CD14-positive monocyte (primary cell): ENCODE measurements at regions not wholly inside any gene's neighbourhood (a gene's known extent, or its start where the extent isn't known, plus 50 kb on each side); places are given as distances from the start of the nearest gene placed in this dataset.
"Not testable (repeated sequence)": the region's sequence is repeated elsewhere in the genome, so short reads cannot be mapped to it uniquely, and the experiment has no call there.

Source experiments
- DNase-seq, 3 donors: peaks; one replicate each; pipeline ENCODE4 v3.0.0-alpha.2; 2011 to 2022
- H2AFZ ChIP-seq: 2 replicates; pipeline ENCODE4 v1.6.0; 2012; ENCODE audit warnings: mild to moderate bottlenecking, low read depth, low read length, inconsistent platforms; ENCODE audit not compliant: insufficient read depth, poor library complexity, severe bottlenecking
- H3K27ac ChIP-seq, 2 donors: 1 replicate in 1 of 2; 2 replicates in 1 of 2; pipeline ENCODE4 v1.5.1; 2012 to 2013; ENCODE audit warnings: low read length in 2 of 2, control low read depth in 1 of 2, inconsistent platforms in 1 of 2, low read depth in 1 of 2, mild to moderate bottlenecking in 1 of 2
- H3K27me3 ChIP-seq, 2 donors: one replicate each; pipeline versions ENCODE4 v1.6.0 to v1.6.1; 2011 to 2013; ENCODE audit warnings: low read length in 2 of 2; ENCODE audit not compliant: control insufficient read depth in 2 of 2, insufficient read depth in 2 of 2
- H3K36me3 ChIP-seq, 2 donors: replicated peaks in 1 of 2; 1 replicate in 1 of 2; 2 replicates in 1 of 2; pipeline versions ENCODE4 v1.5.1 to v1.6.1; 2012 to 2013; ENCODE audit warnings: low read length in 2 of 2, control low read depth in 1 of 2, inconsistent platforms in 1 of 2, mild to moderate bottlenecking in 1 of 2; ENCODE audit not compliant: insufficient read depth in 2 of 2, control insufficient read depth in 1 of 2
- H3K4me1 ChIP-seq, 2 donors: 1 replicate in 1 of 2; 2 replicates in 1 of 2; pipeline versions ENCODE4 v1.5.1 to v1.6.1; 2012 to 2013; ENCODE audit warnings: low read length in 2 of 2, control low read depth in 1 of 2, inconsistent platforms in 1 of 2, mild to moderate bottlenecking in 1 of 2, moderate library complexity in 1 of 2; ENCODE audit not compliant: insufficient read depth in 2 of 2, control insufficient read depth in 1 of 2
- H3K4me2 ChIP-seq: replicated peaks from 2 replicates; pipeline ENCODE3; 2012; ENCODE audit warnings: low read length, moderate library complexity, mild to moderate bottlenecking; ENCODE audit not compliant: poor library complexity, severe bottlenecking; ENCODE audit errors: extremely low read depth
- H3K4me3 ChIP-seq, 3 experiments: fragments of 200-600 bp in 1 of 3; sonication (generic) in 1 of 3; replicated peaks in 1 of 3; 1 replicate in 2 of 3; 2 replicates in 1 of 3; pipeline ENCODE4 v1.5.1; 2011 to 2013; ENCODE audit warnings: low read length in 3 of 3, mild to moderate bottlenecking in 3 of 3, control low read depth in 2 of 3, low read depth in 2 of 3, inconsistent platforms in 1 of 3, moderate library complexity in 1 of 3
- H3K79me2 ChIP-seq: 2 replicates; pipeline ENCODE4 v1.6.0; 2012; ENCODE audit warnings: mild to moderate bottlenecking, control low read depth, inconsistent platforms, low read length, moderate library complexity; ENCODE audit not compliant: insufficient read depth
- H3K9ac ChIP-seq: 2 replicates; pipeline ENCODE4 v1.6.0; 2017; ENCODE audit warnings: low read length, mild to moderate bottlenecking; ENCODE audit not compliant: insufficient read depth, poor library complexity, severe bottlenecking
- H3K9me3 ChIP-seq, 2 donors: replicated peaks in 1 of 2; 1 replicate in 1 of 2; 2 replicates in 1 of 2; pipeline versions ENCODE4 v1.5.1 to v1.6.1; 2012 to 2013; ENCODE audit warnings: low read length in 2 of 2, control low read depth in 1 of 2; ENCODE audit not compliant: control insufficient read depth in 1 of 2, insufficient read depth in 1 of 2
- H4K20me1 ChIP-seq: 2 replicates; pipeline ENCODE4 v1.6.0; 2012; ENCODE audit warnings: mild to moderate bottlenecking, low read length, control low read depth, moderate library complexity; ENCODE audit not compliant: insufficient read depth
- H3K27ac Mint-ChIP-seq, 7 donors: one replicate each; pipeline ENCODE4 v1.8.0; 2020; ENCODE audit warnings: mild to moderate bottlenecking in 7 of 7, mixed read lengths in 7 of 7, moderate library complexity in 6 of 7, inconsistent platforms in 2 of 7
- H3K27me3 Mint-ChIP-seq, 3 donors: one replicate each; pipeline ENCODE4 v1.8.0; 2021 to 2022; ENCODE audit warnings: low read depth in 3 of 3, mild to moderate bottlenecking in 3 of 3, mixed read lengths in 3 of 3, moderate library complexity in 3 of 3, inconsistent platforms in 1 of 3
- H3K36me3 Mint-ChIP-seq, 2 donors: one replicate each; pipeline ENCODE4 v1.8.0; 2020; ENCODE audit warnings: mixed read lengths in 2 of 2, inconsistent platforms in 1 of 2, mild to moderate bottlenecking in 1 of 2
- H3K4me1 Mint-ChIP-seq: one replicate; pipeline ENCODE4 v1.8.0; 2020; ENCODE audit warnings: mild to moderate bottlenecking, mixed read lengths
- H3K4me3 Mint-ChIP-seq, 2 donors: one replicate each; pipeline ENCODE4 v1.8.0; 2020; ENCODE audit warnings: mild to moderate bottlenecking in 2 of 2, mixed read lengths in 2 of 2, moderate library complexity in 1 of 2
- H3K9me3 Mint-ChIP-seq, 7 donors: one replicate each; pipeline ENCODE4 v1.8.0; 2020 to 2022; ENCODE audit warnings: mixed read lengths in 7 of 7, mild to moderate bottlenecking in 6 of 7, moderate library complexity in 6 of 7, inconsistent platforms in 2 of 7
- WGBS: methylation state at CpG from one replicate; pipeline ENCODE4 v1.1.5; 2013; ENCODE audit warnings: missing lambda C conversion rate; ENCODE audit not compliant: insufficient coverage; 5-methylcytosine and 5-hydroxymethylcytosine counted together
- intact Hi-C, 2 donors: fragments of 100-400 bp; cut with micrococcal nuclease; formaldehyde crosslinking; loops; one replicate each; pipeline versions ENCODE4 v1.15.0 to v1.15.1; 2023

- H3K4me2 ChIP-seq, H3K9ac ChIP-seq, H3K4me3 Mint-ChIP-seq, H3K4me1 Mint-ChIP-seq, H3K9me3 ChIP-seq, H3K36me3 Mint-ChIP-seq, H3K36me3 ChIP-seq, H3K27me3 ChIP-seq, H4K20me1 ChIP-seq, H3K79me2 ChIP-seq, H3K27ac Mint-ChIP-seq, H2AFZ ChIP-seq, H3K27ac ChIP-seq, H3K4me1 ChIP-seq, H3K27me3 Mint-ChIP-seq, H3K4me3 ChIP-seq, intact Hi-C loops, H3K9me3 Mint-ChIP-seq, DNase-seq: not testable (repeated sequence)
- no CpG with 5 or more reads among the region's 2 CpGs for WGBS
Measured at GRCh38 chr1:144140243-144140642, 168.5 kb upstream of the FAM72C start.

- H3K9ac ChIP-seq, H3K4me1 Mint-ChIP-seq, H3K36me3 ChIP-seq, H3K79me2 ChIP-seq, DNase-seq, H3K27ac Mint-ChIP-seq, H3K4me3 Mint-ChIP-seq, H2AFZ ChIP-seq, H3K4me3 ChIP-seq, intact Hi-C loops, H3K27me3 Mint-ChIP-seq, H3K36me3 Mint-ChIP-seq, H3K4me1 ChIP-seq, H4K20me1 ChIP-seq, H3K27me3 ChIP-seq, H3K27ac ChIP-seq, H3K4me2 ChIP-seq: not testable (repeated sequence)
- peaks cover 15 to 30% of the 10 kb centered on the region in 2 donors for H3K9me3 ChIP-seq
- peaks cover 17 to 38% (median 32%) of the 10 kb centered on the region in 7 donors for H3K9me3 Mint-ChIP-seq
- WGBS: no CpG with 5 or more reads among the region's 7 CpGs
Measured at GRCh38 chr1:144105006-144105405, 133.2 kb upstream of the FAM72C start.

- H3K4me3 Mint-ChIP-seq, H3K4me3 ChIP-seq, H3K36me3 ChIP-seq, H2AFZ ChIP-seq, H3K36me3 Mint-ChIP-seq, H3K27ac ChIP-seq, H3K79me2 ChIP-seq, H3K9ac ChIP-seq, H3K4me1 Mint-ChIP-seq, H3K4me2 ChIP-seq, H4K20me1 ChIP-seq, H3K27me3 Mint-ChIP-seq, H3K4me1 ChIP-seq, H3K27me3 ChIP-seq, intact Hi-C loops: not testable (repeated sequence)
- H3K9me3 ChIP-seq: peaks cover 15 to 30% of the 10 kb centered on the region in 2 donors
- Mint-ChIP-seq H3K9me3 (peaks cover 17 to 38% (median 32%) of the 10 kb centered on the region in 7 donors), H3K27ac (peak overlapping the region in 1 of 7 donors; percentile 61)
- peak in 2 of 3 donors; percentile 0 to 27 for DNase-seq
- WGBS: 91% methylated on average over 13 of the region's 14 CpGs
Measured at GRCh38 chr1:144104000-144104677, 132.4 kb upstream of the FAM72C start.

- not testable (repeated sequence) for DNase-seq, H3K9ac ChIP-seq
- 93% methylated on average over 4 of the region's 6 CpGs for WGBS
Measured at GRCh38 chr1:144103156-144103880, 131.5 kb upstream of the FAM72C start.

More at GRCh38 chr1:144103156-144103880, 131.5 kb upstream of the FAM72C start:
- Histone ChIP-seq H3K9me3 (peaks cover 15 to 30% of the 10 kb centered on the region in 2 donors), H3K4me3 (peak overlapping the region in 1 of 3 experiments; percentile 25)
- H3K36me3 Mint-ChIP-seq, H3K36me3 ChIP-seq, H3K4me2 ChIP-seq, H3K27me3 Mint-ChIP-seq, H3K4me3 Mint-ChIP-seq, H4K20me1 ChIP-seq, H3K4me1 ChIP-seq, intact Hi-C loops, H2AFZ ChIP-seq, H3K4me1 Mint-ChIP-seq, H3K27me3 ChIP-seq, H3K27ac Mint-ChIP-seq, H3K27ac ChIP-seq, H3K79me2 ChIP-seq: not testable (repeated sequence)
- peaks cover 17 to 38% (median 32%) of the 10 kb centered on the region in 7 donors for H3K9me3 Mint-ChIP-seq
